ENCODE measurements at regions not wholly inside any gene's neighbourhood (a gene's known extent, or its start where the extent isn't known, plus 50 kb on each side); places are given as distances from the start of the nearest gene placed in this dataset.

- TF ChIP-seq POLR2A (IDR thresholded peaks at IDR 0.05) (peak in 3 of 4 donors; percentile 88 to 96 (median 92)), CTCF (IDR thresholded peaks at IDR 0.05) (peak in 4 of 6 experiments; percentile 10 to 47 (median 30))
- Histone ChIP-seq H3K4me3 (peak overlapping the region; percentile 81 to 96 (median 86)), H3K9me3 (no peaks in the 10 kb centered on the region), H3K27ac (peak overlapping the region; percentile 93 to 97 (median 95)), H3K4me1 (peaks cover 7 to 24% (median 9%) of the 10 kb centered on the region in 3 donors), H3K27me3 (no peaks in the 10 kb centered on the region), H3K36me3 (no peaks in the 10 kb centered on the region)
- intact Hi-C loops (cut with DNase I): no loop called here
- WGBS, 2 donors: 0 to 1% methylated on average over 4 to 21 of the region's 68 CpGs
- peak; percentile 82 for DNase-seq
Measured at GRCh38 chr7:66493235-66494205, 135.2 kb upstream of the KCTD7 start.

GRCh38 chr7:66497346-66497745 is 131.3 kb upstream of the KCTD7 start:
- intact Hi-C loops (cut with DNase I): no loop called here

GRCh38 chr7:66500087-66500486 is 128.6 kb upstream of the KCTD7 start:
- DNase-seq: no peak
- WGBS, 2 donors: 89 to 94% methylated on average over 2 to 3 of the region's 3 CpGs

More at GRCh38 chr7:66497346-66497745, 131.3 kb upstream of the KCTD7 start:
- no peaks in the 10 kb centered on the region for H3K9me3 ChIP-seq
- no peaks in the 10 kb centered on the region for H3K36me3 ChIP-seq
- DNase-seq: no peak
- WGBS, 2 donors: 66 to 90% methylated on average over 5 of the region's 5 CpGs
- H3K27ac ChIP-seq: no peak overlapping the region
- TF ChIP-seq CTCF (IDR thresholded peaks at IDR 0.05): no peak
- TF ChIP-seq POLR2A (IDR thresholded peaks at IDR 0.05): no peak
- no peaks in the 10 kb centered on the region for H3K27me3 ChIP-seq
- H3K4me1 ChIP-seq: peaks cover 6 to 19% (median 9%) of the 10 kb centered on the region in 3 donors
- no peak overlapping the region for H3K4me3 ChIP-seq

GRCh38 chr7:66502230-66503035 is 126.2 kb upstream of the KCTD7 start:
- H3K36me3 ChIP-seq: no peaks in the 10 kb centered on the region
- H3K27ac ChIP-seq: no peak overlapping the region
- DNase-seq: no peak
- intact Hi-C loops (cut with DNase I): no loop called here
- H3K4me3 ChIP-seq: no peak overlapping the region
- WGBS, 2 donors: 73 to 78% methylated on average over 8 to 10 of the region's 12 CpGs
- H3K4me1 ChIP-seq: peaks cover 3 to 14% (median 7%) of the 10 kb centered on the region in 3 donors
- TF ChIP-seq POLR2A (IDR thresholded peaks at IDR 0.05): no peak
- no peak for TF ChIP-seq CTCF (IDR thresholded peaks at IDR 0.05)
- no peaks in the 10 kb centered on the region for H3K9me3 ChIP-seq
- H3K27me3 ChIP-seq: peaks cover 0 to 37% (median 0%) of the 10 kb centered on the region in 4 donors

More at GRCh38 chr7:66500087-66500486, 128.6 kb upstream of the KCTD7 start:
- TF ChIP-seq CTCF (IDR thresholded peaks at IDR 0.05): no peak
- no peak for TF ChIP-seq POLR2A (IDR thresholded peaks at IDR 0.05)
- Histone ChIP-seq H3K36me3 (no peaks in the 10 kb centered on the region), H3K9me3 (no peaks in the 10 kb centered on the region), H3K4me3 (no peak overlapping the region), H3K27ac (no peak overlapping the region), H3K27me3 (peaks cover 0 to 13% (median 0%) of the 10 kb centered on the region in 4 donors), H3K4me1 (no peaks in the 10 kb centered on the region)
- intact Hi-C loops (cut with DNase I): no loop called here
